Tibial nerve (tissue), 4 donors: ENCODE measurements at regions not wholly inside any gene's neighbourhood (a gene's known extent, or its start where the extent isn't known, plus 50 kb on each side); places are given as distances from the start of the nearest gene placed in this dataset.

Experiments used
- DNase-seq, 2 donors: peaks; one replicate each; pipeline ENCODE4 v3.0.0-alpha.2; 2019; ENCODE audit warnings: low spot score in 2 of 2
- H3K27ac ChIP-seq, 4 donors: fragments of 200-600 bp; sonication (generic) in 3 of 4; one replicate each; pipeline ENCODE4 v1.5.1; 2017 to 2019; ENCODE audit warnings: mild to moderate bottlenecking in 1 of 4
- H3K27me3 ChIP-seq, 2 donors: fragments of 200-600 bp; sonication (generic) in 1 of 2; one replicate each; pipeline versions ENCODE4 v1.5.1 to v1.6.0; 2017 to 2019
- H3K36me3 ChIP-seq, 3 donors: fragments of 200-600 bp; sonication (generic); one replicate each; pipeline ENCODE4 v1.5.1; 2018 to 2019
- H3K4me1 ChIP-seq, 4 donors: fragments of 200-600 bp; sonication (generic) in 3 of 4; one replicate each; pipeline ENCODE4 v1.5.1; 2017 to 2019
- H3K4me3 ChIP-seq, 4 donors: fragments of 200-600 bp; sonication (generic) in 3 of 4; one replicate each; pipeline ENCODE4 v1.5.1; 2017 to 2019; ENCODE audit warnings: mild to moderate bottlenecking in 1 of 4, moderate library complexity in 1 of 4
- H3K9me3 ChIP-seq, 4 donors: fragments of 200-600 bp; sonication (generic) in 3 of 4; one replicate each; pipeline ENCODE4 v1.5.1; 2017 to 2019
- EP300 ChIP-seq, 2 donors: sonication (generic); formaldehyde crosslinking; IDR thresholded peaks; one replicate each; pipeline ENCODE4 v1.6.1; 2017; ENCODE audit warnings: antibody characterized with exemption in 2 of 2, mild to moderate bottlenecking in 1 of 2
- POLR2A ChIP-seq, 2 donors: fragments of 450-650 bp; IDR thresholded peaks; one replicate each; pipeline ENCODE4 v1.6.1; 2017; ENCODE audit warnings: antibody characterized with exemption in 2 of 2, mild to moderate bottlenecking in 2 of 2, moderate library complexity in 2 of 2
- WGBS, 2 donors: methylation state at CpG; one replicate each; pipeline ENCODE4 v1.1.5; 2018; 5-methylcytosine and 5-hydroxymethylcytosine counted together
- TF ChIP-seq, protein P1 (sequence below), 5 experiments: fragments of 200-600 bp in 3 of 5; fragments of 450-650 bp in 2 of 5; sonication (generic) in 3 of 5; IDR thresholded peaks; one replicate each; pipeline ENCODE4 v1.5.1; 2016 to 2019; ENCODE audit warnings: antibody characterized with exemption in 5 of 5, mild to moderate bottlenecking in 3 of 5, moderate library complexity in 2 of 5

DNA sequence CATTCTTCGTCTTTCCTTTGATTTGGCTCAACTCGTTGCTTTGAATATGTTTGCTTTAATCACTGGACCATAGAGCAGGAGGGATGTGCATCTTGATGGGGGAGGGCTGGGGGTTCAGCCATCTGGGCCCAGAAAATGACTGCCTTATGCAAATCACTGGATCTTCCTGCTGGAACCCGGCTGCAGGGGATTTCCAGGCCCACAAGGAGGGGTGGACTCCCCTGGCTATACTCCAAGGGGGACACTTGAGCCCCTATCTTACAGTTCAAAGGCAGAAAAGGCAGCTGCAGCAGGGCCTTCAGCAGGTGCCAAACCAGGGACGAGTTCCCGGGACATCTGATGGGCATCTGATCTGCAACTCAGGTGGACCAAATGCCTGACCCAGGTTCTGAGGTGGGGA lies 122.5 kb downstream of the DICER1 start:
- H3K4me3 ChIP-seq, result no peak overlapping the region
- H3K27me3 ChIP-seq, result no peaks in the 10 kb centered on the region
- TF ChIP-seq POLR2A (IDR thresholded peaks at IDR 0.05) (no peak), EP300 (IDR thresholded peaks at IDR 0.05) (no peak)
- TF ChIP-seq, protein P1, sequence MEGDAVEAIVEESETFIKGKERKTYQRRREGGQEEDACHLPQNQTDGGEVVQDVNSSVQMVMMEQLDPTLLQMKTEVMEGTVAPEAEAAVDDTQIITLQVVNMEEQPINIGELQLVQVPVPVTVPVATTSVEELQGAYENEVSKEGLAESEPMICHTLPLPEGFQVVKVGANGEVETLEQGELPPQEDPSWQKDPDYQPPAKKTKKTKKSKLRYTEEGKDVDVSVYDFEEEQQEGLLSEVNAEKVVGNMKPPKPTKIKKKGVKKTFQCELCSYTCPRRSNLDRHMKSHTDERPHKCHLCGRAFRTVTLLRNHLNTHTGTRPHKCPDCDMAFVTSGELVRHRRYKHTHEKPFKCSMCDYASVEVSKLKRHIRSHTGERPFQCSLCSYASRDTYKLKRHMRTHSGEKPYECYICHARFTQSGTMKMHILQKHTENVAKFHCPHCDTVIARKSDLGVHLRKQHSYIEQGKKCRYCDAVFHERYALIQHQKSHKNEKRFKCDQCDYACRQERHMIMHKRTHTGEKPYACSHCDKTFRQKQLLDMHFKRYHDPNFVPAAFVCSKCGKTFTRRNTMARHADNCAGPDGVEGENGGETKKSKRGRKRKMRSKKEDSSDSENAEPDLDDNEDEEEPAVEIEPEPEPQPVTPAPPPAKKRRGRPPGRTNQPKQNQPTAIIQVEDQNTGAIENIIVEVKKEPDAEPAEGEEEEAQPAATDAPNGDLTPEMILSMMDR (IDR thresholded peaks at IDR 0.05), result no peak
- no peaks in the 10 kb centered on the region for H3K4me1 ChIP-seq
- H3K9me3 ChIP-seq, result peaks cover 0 to 17% (median 2%) of the 10 kb centered on the region in 4 donors
- 53 to 54% methylated on average over 5 of the region's 5 CpGs for WGBS, 2 donors
- no peak overlapping the region for H3K27ac ChIP-seq
- no peak for DNase-seq
- no peaks in the 10 kb centered on the region for H3K36me3 ChIP-seq

DNA sequence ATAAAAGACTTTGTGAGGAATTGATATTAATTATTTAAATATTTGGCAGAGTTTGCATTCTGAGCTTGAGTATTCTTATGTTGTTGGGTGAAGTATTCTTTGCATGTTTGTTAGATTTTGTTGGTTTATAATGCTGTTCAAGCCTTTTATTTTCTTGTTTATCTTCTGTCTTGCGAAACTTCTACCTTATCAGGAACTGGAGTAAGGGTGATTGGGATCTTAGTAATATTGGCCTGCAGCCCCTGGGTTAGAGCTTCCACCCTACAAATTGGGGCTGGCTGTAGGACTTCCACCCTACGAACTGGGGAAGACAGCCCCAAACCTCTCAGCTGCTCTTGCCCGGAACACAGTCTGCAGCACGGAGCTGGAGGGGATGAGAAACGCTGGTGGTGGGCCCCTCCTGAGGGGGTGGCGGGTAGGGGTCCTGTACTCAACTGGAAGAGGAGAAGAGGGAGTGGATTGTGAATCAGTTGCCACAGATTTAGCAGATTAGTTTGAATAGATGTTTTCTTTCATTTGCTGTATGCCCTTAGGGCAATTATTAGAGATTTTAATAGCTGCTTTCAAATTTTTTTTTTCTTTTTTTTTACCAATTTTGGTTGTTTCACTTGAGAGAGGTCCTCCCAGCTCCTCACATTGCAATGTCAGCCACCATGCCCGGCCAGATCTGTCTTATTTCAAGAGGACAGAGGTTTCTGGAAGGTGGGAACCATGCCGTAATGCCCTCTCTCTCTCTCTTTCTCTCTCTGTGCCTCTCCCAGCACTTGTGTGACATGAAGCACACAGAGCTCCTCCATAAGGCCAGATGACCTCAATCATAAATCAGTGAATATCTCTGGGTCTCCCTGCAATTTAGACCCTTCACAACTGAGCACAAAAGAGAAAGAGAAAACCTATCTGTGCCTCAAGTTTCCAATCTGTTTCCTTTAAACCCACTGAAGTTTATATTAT lies 123.4 kb downstream of the DICER1 start:
- Histone ChIP-seq H3K4me1 (no peaks in the 10 kb centered on the region), H3K36me3 (no peaks in the 10 kb centered on the region), H3K27ac (no peak overlapping the region), H3K9me3 (peaks cover 0 to 21% (median 4%) of the 10 kb centered on the region in 4 donors), H3K27me3 (no peaks in the 10 kb centered on the region), H3K4me3 (no peak overlapping the region)
- no peak for DNase-seq
- TF ChIP-seq, protein P1 (IDR thresholded peaks at IDR 0.05), result no peak
- no peak for TF ChIP-seq POLR2A (IDR thresholded peaks at IDR 0.05)
- TF ChIP-seq EP300 (IDR thresholded peaks at IDR 0.05), result no peak
- 49 to 57% methylated on average over 8 of the region's 8 CpGs for WGBS, 2 donors

DNA sequence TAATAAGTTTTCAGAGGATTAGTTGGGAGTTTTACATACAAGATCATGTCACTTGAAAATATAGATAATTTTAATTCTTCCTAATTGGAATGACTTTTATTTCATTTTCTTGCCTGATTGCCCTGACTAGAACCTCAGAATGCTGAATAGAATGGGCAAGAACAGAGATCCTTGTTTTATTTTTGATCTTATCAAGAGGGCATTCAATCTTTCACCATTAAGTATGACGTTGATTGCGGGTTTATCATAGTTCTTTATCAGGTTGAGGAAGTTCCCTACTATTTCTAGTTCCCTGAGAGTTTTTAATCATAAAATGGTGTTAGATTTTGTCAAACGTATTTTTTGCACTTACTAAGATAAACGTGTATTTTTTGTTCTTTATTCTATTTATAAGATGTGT lies 124.3 kb downstream of the DICER1 start:
- Histone ChIP-seq H3K27me3 (no peaks in the 10 kb centered on the region), H3K4me1 (no peaks in the 10 kb centered on the region), H3K4me3 (no peak overlapping the region), H3K9me3 (peaks cover 0 to 23% (median 4%) of the 10 kb centered on the region in 4 donors), H3K27ac (no peak overlapping the region), H3K36me3 (no peaks in the 10 kb centered on the region)
- TF ChIP-seq POLR2A (IDR thresholded peaks at IDR 0.05) (no peak), EP300 (IDR thresholded peaks at IDR 0.05) (no peak)
- TF ChIP-seq, protein P1 (IDR thresholded peaks at IDR 0.05), result no peak
- DNase-seq, result no peak
- 71 to 77% methylated on average over 4 of the region's 4 CpGs for WGBS, 2 donors

DNA sequence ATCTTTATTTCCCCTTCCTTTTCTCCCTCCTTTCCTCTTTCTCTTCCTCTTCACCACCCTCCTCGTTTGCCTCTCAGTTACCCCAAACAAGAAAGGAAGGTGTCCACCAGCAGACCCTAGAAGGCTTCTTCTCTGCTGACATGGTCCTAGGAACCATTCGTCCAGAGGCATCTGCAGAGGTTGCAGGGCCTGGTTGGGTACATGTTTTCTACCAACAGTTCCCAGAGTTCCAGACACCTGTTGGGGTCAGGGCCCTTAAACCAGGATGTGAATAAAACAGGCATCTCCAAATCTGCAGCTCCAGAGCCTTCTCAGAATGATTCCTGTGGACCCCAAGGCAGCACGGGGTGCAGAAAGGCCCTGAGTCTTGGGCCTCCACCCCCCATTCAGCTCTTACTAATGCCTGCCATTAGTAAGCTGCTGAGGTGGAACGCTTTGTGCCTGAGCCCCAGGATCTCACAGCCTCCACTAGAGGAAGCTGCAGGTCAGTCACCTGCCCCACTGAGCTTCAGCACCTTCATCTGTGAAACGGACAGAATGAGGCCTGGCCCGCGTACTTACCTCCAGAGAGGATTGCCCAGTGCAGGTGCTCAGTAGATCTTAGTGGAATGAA lies 130.4 kb downstream of the DICER1 start:
- Histone ChIP-seq H3K4me1 (no peaks in the 10 kb centered on the region), H3K36me3 (no peaks in the 10 kb centered on the region), H3K4me3 (no peak overlapping the region), H3K9me3 (peaks cover 0 to 13% (median 4%) of the 10 kb centered on the region in 4 donors), H3K27me3 (no peaks in the 10 kb centered on the region), H3K27ac (no peak overlapping the region)
- no peak for TF ChIP-seq POLR2A (IDR thresholded peaks at IDR 0.05)
- no peak for TF ChIP-seq EP300 (IDR thresholded peaks at IDR 0.05)
- TF ChIP-seq, protein P1 (IDR thresholded peaks at IDR 0.05), result no peak
- no peak for DNase-seq
- 83 to 90% methylated on average over 7 of the region's 7 CpGs for WGBS, 2 donors

DNA sequence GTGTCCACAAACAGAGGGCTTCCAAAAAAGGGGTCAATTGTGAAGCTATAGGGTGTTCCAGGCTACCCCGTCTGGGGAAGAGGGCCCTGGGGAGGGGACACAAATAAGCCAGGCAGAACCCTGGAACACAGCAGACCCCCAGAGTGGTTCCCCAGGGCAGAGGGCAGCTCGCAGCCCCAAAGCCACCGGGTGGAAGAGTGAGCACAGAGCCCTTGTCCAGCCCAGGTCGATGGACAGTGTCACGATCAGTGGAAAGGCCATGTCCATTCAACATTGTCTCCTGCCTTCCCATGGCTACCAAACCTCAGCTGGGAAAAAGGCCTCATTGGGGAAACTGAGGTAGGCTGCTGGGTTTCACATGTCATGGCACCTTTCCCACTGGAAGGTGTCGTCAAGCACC lies 131.4 kb downstream of the DICER1 start:
- Histone ChIP-seq H3K36me3 (no peaks in the 10 kb centered on the region), H3K27me3 (no peaks in the 10 kb centered on the region), H3K4me3 (no peak overlapping the region), H3K9me3 (peaks cover 0 to 14% (median 2%) of the 10 kb centered on the region in 4 donors), H3K4me1 (no peaks in the 10 kb centered on the region), H3K27ac (no peak overlapping the region)
- 90% methylated on average over 3 to 6 of the region's 6 CpGs for WGBS, 2 donors
- DNase-seq, result no peak
- TF ChIP-seq, protein P1 (IDR thresholded peaks at IDR 0.05), result no peak
- TF ChIP-seq EP300 (IDR thresholded peaks at IDR 0.05) (no peak), POLR2A (IDR thresholded peaks at IDR 0.05) (no peak)
